H1 (cell line): ENCODE measurements at regions not wholly inside any gene's neighbourhood (a gene's known extent, or its start where the extent isn't known, plus 50 kb on each side); places are given as distances from the start of the nearest gene placed in this dataset.

ENCODE experiments used
- GABPA ChIP-seq: IDR thresholded peaks from 2 replicates; pipeline ENCODE4 v1.6.1; 2011; ENCODE audit warnings: mild to moderate bottlenecking, low read length, moderate library complexity, borderline replicate concordance; ENCODE audit not compliant: insufficient read depth
- GTF2F1 ChIP-seq: IDR thresholded peaks from 2 replicates; pipeline ENCODE4 v1.6.1; 2012; ENCODE audit warnings: low read depth, low read length, improper control_type of control experiment, borderline replicate concordance
- NRF1 ChIP-seq: IDR thresholded peaks from 2 replicates; pipeline ENCODE4 v1.6.1; 2011; ENCODE audit warnings: mild to moderate bottlenecking, low read depth, low read length, improper control_type of control experiment
- POLR2A ChIP-seq, 2 experiments: IDR thresholded peaks; 1 replicate in 1 of 2; 2 replicates in 1 of 2; pipeline ENCODE4 v1.6.1; 2011; ENCODE audit warnings: low read depth in 2 of 2, low read length in 2 of 2, mild to moderate bottlenecking in 2 of 2; ENCODE audit errors: control extremely low read depth in 1 of 2
- RBBP5 ChIP-seq: IDR thresholded peaks from 2 replicates; pipeline ENCODE4 v1.7.1; 2012; ENCODE audit warnings: low read depth, mild to moderate bottlenecking, inconsistent platforms, low read length, moderate library complexity, borderline replicate concordance
- SIRT6 ChIP-seq: IDR thresholded peaks from one replicate; pipeline ENCODE4 v1.7.1; 2012; ENCODE audit warnings: low read length, inconsistent platforms

DNA sequence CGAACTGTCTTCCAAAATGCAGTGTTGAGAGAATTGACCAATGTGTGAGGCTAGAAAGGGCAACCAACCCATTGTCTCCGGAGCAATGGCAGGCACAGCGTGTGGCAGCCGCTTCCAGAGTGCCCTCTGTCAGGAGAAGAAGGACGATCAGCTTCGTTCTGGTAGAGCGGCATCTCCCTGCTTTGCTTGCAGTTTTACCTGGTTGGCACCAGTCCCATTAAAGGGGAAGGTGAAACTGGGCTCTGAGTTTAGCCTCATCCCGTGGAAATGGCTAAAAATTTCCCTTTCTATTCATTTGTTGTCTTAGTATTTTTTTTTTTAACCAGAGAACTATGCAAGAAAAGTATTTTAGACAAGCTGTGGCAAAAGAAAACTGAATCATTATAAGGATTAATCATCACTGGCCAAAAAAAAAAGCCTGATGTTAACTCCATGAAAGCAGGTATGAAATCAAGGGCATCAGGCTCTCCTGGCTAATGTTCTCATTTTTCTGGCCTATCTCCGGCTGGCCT lies 81.5 kb upstream of the SLC7A1 start (continued):
- no peak for TF ChIP-seq GTF2F1
- no peak for TF ChIP-seq SIRT6
- TF ChIP-seq RBBP5, result no peak
- TF ChIP-seq NRF1, result no peak
- TF ChIP-seq GABPA, result no peak
- no peak for TF ChIP-seq POLR2A (IDR thresholded peaks at IDR 0.05; ENCODE audit: control extremely low read depth in 1 of 2, low read depth in 2 of 2, low read length in 2 of 2)
- TF ChIP-seq, all 59 proteins: peak for 0
